Hepatocyte (in vitro differentiated cells): ENCODE measurements at regions not wholly inside any gene's neighbourhood (a gene's known extent, or its start where the extent isn't known, plus 50 kb on each side); places are given as distances from the start of the nearest gene placed in this dataset.

Experiments
- EZH2 ChIP-seq: fragments of 200-600 bp; sonication (generic); IDR thresholded peaks from 2 replicates; pipeline ENCODE4 v1.6.1; 2016; ENCODE audit warnings: antibody characterized with exemption, mild to moderate bottlenecking, borderline replicate concordance
- TF ChIP-seq, protein P1 (sequence below): fragments of 200-600 bp; sonication (generic); IDR thresholded peaks from 2 replicates; pipeline ENCODE4 v1.5.1; 2016; ENCODE audit warnings: antibody characterized with exemption, mild to moderate bottlenecking; ENCODE audit not compliant: poor library complexity

DNA sequence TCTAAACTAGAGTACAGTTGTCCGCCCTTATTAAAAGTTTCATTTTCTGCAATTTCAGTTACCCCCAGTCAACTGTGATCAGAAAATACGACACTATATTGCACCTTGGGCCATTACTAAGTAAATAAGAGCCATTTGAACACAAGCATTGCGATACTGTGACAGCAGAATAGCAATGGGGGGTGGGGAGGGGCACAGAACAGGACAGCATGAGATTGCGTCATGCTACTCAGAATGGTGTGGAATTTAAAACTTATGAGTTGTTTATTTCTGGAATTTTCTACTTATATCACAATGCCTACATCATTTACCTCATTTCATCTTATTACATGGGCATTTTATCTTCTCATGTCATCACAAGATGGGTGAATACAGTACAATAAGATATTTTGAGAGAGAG is 166.3 kb downstream of the MANEA start:
- TF ChIP-seq, protein P1, sequence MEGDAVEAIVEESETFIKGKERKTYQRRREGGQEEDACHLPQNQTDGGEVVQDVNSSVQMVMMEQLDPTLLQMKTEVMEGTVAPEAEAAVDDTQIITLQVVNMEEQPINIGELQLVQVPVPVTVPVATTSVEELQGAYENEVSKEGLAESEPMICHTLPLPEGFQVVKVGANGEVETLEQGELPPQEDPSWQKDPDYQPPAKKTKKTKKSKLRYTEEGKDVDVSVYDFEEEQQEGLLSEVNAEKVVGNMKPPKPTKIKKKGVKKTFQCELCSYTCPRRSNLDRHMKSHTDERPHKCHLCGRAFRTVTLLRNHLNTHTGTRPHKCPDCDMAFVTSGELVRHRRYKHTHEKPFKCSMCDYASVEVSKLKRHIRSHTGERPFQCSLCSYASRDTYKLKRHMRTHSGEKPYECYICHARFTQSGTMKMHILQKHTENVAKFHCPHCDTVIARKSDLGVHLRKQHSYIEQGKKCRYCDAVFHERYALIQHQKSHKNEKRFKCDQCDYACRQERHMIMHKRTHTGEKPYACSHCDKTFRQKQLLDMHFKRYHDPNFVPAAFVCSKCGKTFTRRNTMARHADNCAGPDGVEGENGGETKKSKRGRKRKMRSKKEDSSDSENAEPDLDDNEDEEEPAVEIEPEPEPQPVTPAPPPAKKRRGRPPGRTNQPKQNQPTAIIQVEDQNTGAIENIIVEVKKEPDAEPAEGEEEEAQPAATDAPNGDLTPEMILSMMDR: no peak
- TF ChIP-seq EZH2: no peak
